CD4-positive, alpha-beta T cell (primary cell): ENCODE measurements at regions not wholly inside any gene's neighbourhood (a gene's known extent, or its start where the extent isn't known, plus 50 kb on each side); places are given as distances from the start of the nearest gene placed in this dataset.

Experiments used
- ATAC-seq: fragments of 200-7000 bp; cut with Tn5 transposase; one replicate; pipeline ENCODE4 v1.10.0; 2022; ENCODE audit warnings: mild to moderate bottlenecking; ENCODE audit not compliant: poor library complexity
- CTCF ChIA-PET: fragments of 350-600 bp; sonication (Branson Sonifier 250); formaldehyde crosslinking; loops from one replicate; lab custom pipeline; 2021; ENCODE audit warnings: antibody characterized with exemption, inconsistent platforms; lab: Charles Lee
- POLR2A ChIA-PET: fragments of 350-600 bp; sonication (Branson Sonifier 250); formaldehyde crosslinking; loops from one replicate; lab custom pipeline; 2021; ENCODE audit warnings: antibody characterized with exemption, inconsistent platforms; lab: Charles Lee
- DNase-seq, 14 experiments: peaks; one replicate each; pipeline ENCODE4 v3.0.0-alpha.2; 2013 to 2020; ENCODE audit warnings: mixed read lengths in 2 of 14
- H3K27ac ChIP-seq, 2 donors: one replicate each; pipeline versions ENCODE4 v1.5.1 to v1.7.0; 2013; ENCODE audit warnings: low read length in 2 of 2, low read depth in 1 of 2, mild to moderate bottlenecking in 1 of 2
- H3K27me3 ChIP-seq, 2 experiments: 1 replicate in 1 of 2; 2 replicates in 1 of 2; pipeline versions ENCODE4 v1.6.1 to v1.7.0; 2013; ENCODE audit warnings: low read length in 2 of 2, control low read depth in 1 of 2, mild to moderate bottlenecking in 1 of 2, moderate library complexity in 1 of 2; ENCODE audit not compliant: insufficient read depth in 2 of 2, control insufficient read depth in 1 of 2
- H3K36me3 ChIP-seq: one replicate; pipeline ENCODE4 v1.6.1; 2013; ENCODE audit warnings: low read length, control low read depth; ENCODE audit not compliant: insufficient read depth
- H3K4me1 ChIP-seq: one replicate; pipeline ENCODE4 v1.6.1; 2013; ENCODE audit warnings: low read length, control low read depth; ENCODE audit not compliant: insufficient read depth
- H3K4me3 ChIP-seq: one replicate; pipeline ENCODE4 v1.5.1; 2013; ENCODE audit warnings: mild to moderate bottlenecking, low read length, moderate library complexity
- H3K9me3 ChIP-seq, 2 experiments: 1 replicate in 1 of 2; 2 replicates in 1 of 2; pipeline versions ENCODE4 v1.6.1 to v1.7.0; 2013; ENCODE audit warnings: low read length in 2 of 2, mild to moderate bottlenecking in 2 of 2, control low read depth in 1 of 2, moderate library complexity in 1 of 2; ENCODE audit not compliant: control insufficient read depth in 1 of 2, insufficient read depth in 1 of 2
- H3K27ac Mint-ChIP-seq: one replicate; pipeline ENCODE4 v1.8.0; 2020; ENCODE audit warnings: mixed read lengths
- H3K27me3 Mint-ChIP-seq: one replicate; pipeline ENCODE4 v1.8.0; 2021; ENCODE audit warnings: mixed read lengths
- H3K36me3 Mint-ChIP-seq: one replicate; pipeline ENCODE4 v1.8.0; 2021; ENCODE audit warnings: low read depth, mixed read lengths
- H3K4me1 Mint-ChIP-seq: one replicate; pipeline ENCODE4 v1.8.0; 2021; ENCODE audit warnings: low read depth, mixed read lengths
- H3K4me3 Mint-ChIP-seq: one replicate; pipeline ENCODE4 v1.8.0; 2020; ENCODE audit warnings: mild to moderate bottlenecking, mixed read lengths
- H3K9me3 Mint-ChIP-seq: one replicate; pipeline ENCODE4 v1.8.0; 2020; ENCODE audit warnings: mixed read lengths
- intact Hi-C, 2 experiments: fragments of 100-400 bp; cut with DNase I in 1 of 2; cut with micrococcal nuclease in 1 of 2; formaldehyde crosslinking; loops; one replicate each; pipeline versions ENCODE4 v1.15.1 to v1.9.0; 2023 to 2025; cut with DNase I, micrococcal nuclease
- TF ChIP-seq, protein P1 (sequence below): fragments of 200-600 bp; IDR thresholded peaks from one replicate; pipeline ENCODE4 v1.8.0; 2022; ENCODE audit warnings: antibody characterized with exemption, mild to moderate bottlenecking

DNA sequence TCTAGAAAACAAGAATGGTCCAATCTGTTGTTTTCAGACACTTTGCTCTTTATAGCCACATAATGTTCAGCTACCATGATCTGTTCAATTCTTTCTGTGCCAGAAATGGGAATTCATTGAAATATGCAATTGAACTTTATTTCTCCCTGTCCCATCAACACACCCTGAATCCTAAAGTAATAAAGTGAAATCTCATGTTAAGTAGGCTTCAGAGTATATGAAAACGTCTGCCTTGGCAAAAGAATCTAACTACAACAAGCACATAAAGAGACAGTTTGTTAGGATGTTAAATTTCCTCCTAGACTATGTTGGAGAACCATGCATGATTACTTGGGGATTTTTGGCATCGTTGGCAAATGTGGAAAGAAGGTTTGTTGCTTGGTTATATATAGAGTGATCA lies 722.7 kb downstream of the XPNPEP1 start:
- Histone ChIP-seq H3K36me3 (no peaks in the 10 kb centered on the region), H3K4me3 (no peak overlapping the region), H3K27me3 (no peaks in the 10 kb centered on the region), H3K4me1 (no peaks in the 10 kb centered on the region), H3K9me3 (no peaks in the 10 kb centered on the region), H3K27ac (no peak overlapping the region)
- intact Hi-C loops, result no loop called here
- no peak overlapping the region for H3K4me3 Mint-ChIP-seq
- CTCF ChIA-PET, result no interaction called here
- TF ChIP-seq, protein P1, sequence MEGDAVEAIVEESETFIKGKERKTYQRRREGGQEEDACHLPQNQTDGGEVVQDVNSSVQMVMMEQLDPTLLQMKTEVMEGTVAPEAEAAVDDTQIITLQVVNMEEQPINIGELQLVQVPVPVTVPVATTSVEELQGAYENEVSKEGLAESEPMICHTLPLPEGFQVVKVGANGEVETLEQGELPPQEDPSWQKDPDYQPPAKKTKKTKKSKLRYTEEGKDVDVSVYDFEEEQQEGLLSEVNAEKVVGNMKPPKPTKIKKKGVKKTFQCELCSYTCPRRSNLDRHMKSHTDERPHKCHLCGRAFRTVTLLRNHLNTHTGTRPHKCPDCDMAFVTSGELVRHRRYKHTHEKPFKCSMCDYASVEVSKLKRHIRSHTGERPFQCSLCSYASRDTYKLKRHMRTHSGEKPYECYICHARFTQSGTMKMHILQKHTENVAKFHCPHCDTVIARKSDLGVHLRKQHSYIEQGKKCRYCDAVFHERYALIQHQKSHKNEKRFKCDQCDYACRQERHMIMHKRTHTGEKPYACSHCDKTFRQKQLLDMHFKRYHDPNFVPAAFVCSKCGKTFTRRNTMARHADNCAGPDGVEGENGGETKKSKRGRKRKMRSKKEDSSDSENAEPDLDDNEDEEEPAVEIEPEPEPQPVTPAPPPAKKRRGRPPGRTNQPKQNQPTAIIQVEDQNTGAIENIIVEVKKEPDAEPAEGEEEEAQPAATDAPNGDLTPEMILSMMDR, result no peak
- H3K27me3 Mint-ChIP-seq, result no peaks in the 10 kb centered on the region
- no peaks in the 10 kb centered on the region for H3K4me1 Mint-ChIP-seq
- H3K9me3 Mint-ChIP-seq, result peaks cover 14% of the 10 kb centered on the region
- DNase-seq, result no peak
- H3K36me3 Mint-ChIP-seq, result no peaks in the 10 kb centered on the region
- ATAC-seq, result no peak
- POLR2A ChIA-PET, result no interaction called here
- H3K27ac Mint-ChIP-seq, result no peak overlapping the region

DNA sequence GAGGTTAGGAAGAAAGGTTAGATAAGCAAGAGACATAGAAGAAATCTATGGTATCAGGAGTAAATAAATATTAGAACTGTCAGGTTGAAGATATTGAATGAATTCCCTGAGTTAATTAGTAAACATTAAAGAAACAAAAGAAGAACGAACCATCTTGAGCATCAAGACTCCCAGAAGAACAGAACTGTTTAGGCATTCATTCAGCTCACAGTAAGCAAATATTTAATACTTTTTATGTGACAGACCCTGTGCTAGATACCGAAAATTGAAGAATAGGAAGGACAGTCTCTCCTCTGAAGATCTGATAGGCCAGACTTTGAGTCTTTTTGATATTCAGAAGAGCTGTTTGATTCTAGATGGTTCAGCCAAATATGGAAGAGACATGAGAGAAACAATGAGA lies 731.5 kb downstream of the XPNPEP1 start:
- H3K4me1 Mint-ChIP-seq, result no peaks in the 10 kb centered on the region
- DNase-seq, result no peak
- Histone ChIP-seq H3K4me1 (no peaks in the 10 kb centered on the region), H3K27ac (no peak overlapping the region), H3K4me3 (no peak overlapping the region), H3K36me3 (no peaks in the 10 kb centered on the region), H3K9me3 (peaks cover 8 to 12% of the 10 kb centered on the region in 2 experiments), H3K27me3 (no peaks in the 10 kb centered on the region)
- intact Hi-C loops, result no loop called here
- H3K9me3 Mint-ChIP-seq, result peaks cover 32% of the 10 kb centered on the region
- no peaks in the 10 kb centered on the region for H3K27me3 Mint-ChIP-seq
- ChIA-PET POLR2A (no interaction called here), CTCF (no interaction called here)
- H3K27ac Mint-ChIP-seq, result no peak overlapping the region
- H3K36me3 Mint-ChIP-seq, result no peaks in the 10 kb centered on the region
- H3K4me3 Mint-ChIP-seq, result no peak overlapping the region
- TF ChIP-seq, protein P1, result no peak
- ATAC-seq, result no peak

DNA sequence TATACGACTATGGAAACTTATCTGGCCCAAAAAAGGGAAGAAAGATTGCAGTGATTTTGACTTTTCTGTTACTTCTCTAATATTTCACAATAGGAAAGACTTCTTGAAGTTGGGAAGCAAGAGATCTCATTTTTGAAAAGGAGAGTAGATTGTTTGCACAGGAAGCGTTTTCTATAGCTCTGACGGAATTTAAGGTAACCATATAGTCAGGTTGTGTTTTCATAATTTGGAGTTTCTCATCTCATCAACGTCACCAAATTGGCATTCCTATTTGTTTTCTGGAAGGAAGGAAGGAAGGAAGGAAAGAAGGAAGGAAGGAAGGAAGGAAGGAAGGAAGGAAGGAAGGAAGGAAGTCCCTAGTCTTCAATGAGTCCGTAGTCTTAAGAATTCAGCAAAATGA lies 732.0 kb downstream of the XPNPEP1 start:
- Mint-ChIP-seq H3K36me3 (no peaks in the 10 kb centered on the region), H3K27ac (no peak overlapping the region), H3K9me3 (peaks cover 33% of the 10 kb centered on the region), H3K27me3 (no peaks in the 10 kb centered on the region), H3K4me3 (no peak overlapping the region), H3K4me1 (no peaks in the 10 kb centered on the region)
- intact Hi-C loops, result no loop called here
- Histone ChIP-seq H3K27ac (no peak overlapping the region), H3K9me3 (peaks cover 12 to 15% of the 10 kb centered on the region in 2 experiments), H3K36me3 (no peaks in the 10 kb centered on the region), H3K4me1 (no peaks in the 10 kb centered on the region), H3K27me3 (no peaks in the 10 kb centered on the region), H3K4me3 (no peak overlapping the region)
- CTCF ChIA-PET, result no interaction called here
- DNase-seq, result no peak
- POLR2A ChIA-PET, result no interaction called here
- ATAC-seq, result no peak
- TF ChIP-seq, protein P1, result no peak
